T-helper 1 cell (primary cell): ENCODE measurements at regions not wholly inside any gene's neighbourhood (a gene's known extent, or its start where the extent isn't known, plus 50 kb on each side); places are given as distances from the start of the nearest gene placed in this dataset.

Experiments
- DNase-seq, 5 donors: peaks; one replicate each; pipeline ENCODE4 v3.0.0-alpha.2; 2012 to 2020

GRCh38 chr13:75919660-75920199 lies 283.6 kb downstream of the LMO7 start:
- no peak for DNase-seq

GRCh38 chr13:75915066-75915465 lies 278.9 kb downstream of the LMO7 start:
- DNase-seq = no peak

GRCh38 chr13:75913925-75914324 lies 277.8 kb downstream of the LMO7 start:
- DNase-seq = no peak

GRCh38 chr13:75910591-75910990 lies 274.5 kb downstream of the LMO7 start:
- no peak for DNase-seq
